SK-N-SH (cell line): ENCODE measurements at regions not wholly inside any gene's neighbourhood (a gene's known extent, or its start where the extent isn't known, plus 50 kb on each side); places are given as distances from the start of the nearest gene placed in this dataset.

Source experiments
- CTCF ChIA-PET: fragments of 300-600, 350-600 bp; formaldehyde crosslinking; extraction: SDS; loops from one replicate; lab custom pipeline; 2021; lab: Yijun Ruan, JAX
- POLR2A ChIA-PET: fragments of 350-600 bp; sonication (Branson Sonifier 250); formaldehyde crosslinking; extraction: SDS; loops from one replicate; lab custom pipeline; 2020; ENCODE audit warnings: antibody characterized with exemption, inconsistent platforms; lab: Yijun Ruan, JAX
- DNase-seq: peaks from one replicate; pipeline ENCODE4 v3.0.0; 2012
- H2AFZ ChIP-seq: fragments of 200-600 bp; sonication (generic); 2 replicates; pipeline ENCODE4 v1.8.1; 2016; ENCODE audit warnings: antibody characterized with exemption, mild to moderate bottlenecking, low read depth
- H3F3A ChIP-seq: fragments of 200-600 bp; sonication (generic); replicated peaks from 2 replicates; pipeline ENCODE3; 2016; ENCODE audit warnings: antibody characterized with exemption, mild to moderate bottlenecking; ENCODE audit not compliant: insufficient read depth
- H3K27ac ChIP-seq, 2 experiments: fragments of 200-500 bp in 1 of 2; fragments of 200-600 bp in 1 of 2; sonication (Bioruptor generic) in 1 of 2; sonication (generic), shearing (Covaris generic) in 1 of 2; 2 replicates each; pipeline versions ENCODE4 v1.5.1 to v1.6.1; 2014 to 2016; ENCODE audit warnings: low read depth in 2 of 2, inconsistent platforms in 1 of 2, low read length in 1 of 2, mild to moderate bottlenecking in 1 of 2, mixed read lengths in 1 of 2
- H3K27me3 ChIP-seq: fragments of 200-600 bp; sonication (generic), shearing (Covaris generic); 2 replicates; pipeline ENCODE4 v1.6.1; 2016; ENCODE audit warnings: mixed run types; ENCODE audit not compliant: insufficient read depth
- H3K36me3 ChIP-seq, 2 experiments: fragments of 200-500 bp in 1 of 2; fragments of 200-600 bp in 1 of 2; sonication (Bioruptor generic) in 1 of 2; sonication (generic) in 1 of 2; replicated peaks in 1 of 2; 2 replicates each; pipeline versions ENCODE3 to v1.5.1; 2014 to 2016; ENCODE audit warnings: low read length in 1 of 2, mild to moderate bottlenecking in 1 of 2; ENCODE audit not compliant: insufficient read depth in 2 of 2, control insufficient read depth in 1 of 2
- H3K4me1 ChIP-seq, 2 experiments: fragments of 200-500 bp in 1 of 2; fragments of 200-600 bp in 1 of 2; sonication (Bioruptor generic) in 1 of 2; sonication (generic), shearing (Covaris generic) in 1 of 2; 2 replicates each; pipeline versions ENCODE4 v1.5.1 to v1.6.1; 2014 to 2016; ENCODE audit warnings: low read depth in 1 of 2, low read length in 1 of 2, mixed run types in 1 of 2; ENCODE audit not compliant: insufficient read depth in 2 of 2, control insufficient read depth in 1 of 2
- H3K4me2 ChIP-seq: fragments of 200-600 bp; sonication (generic), shearing (Covaris generic); 2 replicates; pipeline ENCODE4 v1.6.1; 2017; ENCODE audit warnings: mixed run types
- H3K4me3 ChIP-seq, 2 experiments: fragments of 200-500 bp in 1 of 2; fragments of 200-600 bp in 1 of 2; sonication (Bioruptor generic) in 1 of 2; sonication (generic), shearing (Covaris generic) in 1 of 2; 2 replicates each; pipeline versions ENCODE4 v1.5.1 to v1.8.1; 2014 to 2016; ENCODE audit warnings: low read depth in 2 of 2, inconsistent platforms in 1 of 2, low read length in 1 of 2, mild to moderate bottlenecking in 1 of 2, mixed read lengths in 1 of 2, moderate library complexity in 1 of 2
- H3K79me2 ChIP-seq: fragments of 200-600 bp; sonication (generic); 2 replicates; pipeline ENCODE4 v1.8.1; 2017; ENCODE audit warnings: mild to moderate bottlenecking; ENCODE audit not compliant: insufficient read depth
- H3K9ac ChIP-seq: fragments of 200-600 bp; sonication (generic); 2 replicates; pipeline ENCODE4 v1.6.1; 2017; ENCODE audit warnings: mixed run types
- H3K9me2 ChIP-seq: fragments of 200-600 bp; sonication (generic); 2 replicates; pipeline ENCODE4 v1.6.1; 2017; ENCODE audit warnings: mixed run types
- H3K9me3 ChIP-seq: fragments of 200-600 bp; sonication (generic); 2 replicates; pipeline ENCODE4 v1.6.1; 2017; ENCODE audit warnings: mixed run types, mild to moderate bottlenecking, moderate library complexity
- H4K20me1 ChIP-seq: fragments of 200-600 bp; sonication (generic); 2 replicates; pipeline ENCODE4 v1.6.1; 2017; ENCODE audit warnings: mild to moderate bottlenecking, mixed run types; ENCODE audit not compliant: insufficient read depth
- FOXJ3 ChIP-seq: sonication (generic); formaldehyde crosslinking; IDR thresholded peaks from 2 replicates; pipeline ENCODE4 v1.5.1; 2020; ENCODE audit warnings: mild to moderate bottlenecking, missing genetic modification reagents
- GATA2 ChIP-seq: sonication (generic); formaldehyde crosslinking; IDR thresholded peaks from 2 replicates; pipeline ENCODE4 v1.5.0; 2020; ENCODE audit warnings: mild to moderate bottlenecking, missing genetic modification reagents
- JUND ChIP-seq: IDR thresholded peaks from 2 replicates; pipeline ENCODE4 v1.4.0; 2012
- MEF2A ChIP-seq: IDR thresholded peaks from 2 replicates; pipeline ENCODE4 v1.4.0; 2012; ENCODE audit warnings: low read depth, borderline replicate concordance
- NRF1 ChIP-seq: IDR thresholded peaks from 2 replicates; pipeline ENCODE4 v1.6.1; 2012; ENCODE audit warnings: low read depth, mild to moderate bottlenecking, low read length
- RFX5 ChIP-seq: IDR thresholded peaks from 2 replicates; pipeline ENCODE4 v1.6.1; 2012; ENCODE audit warnings: mild to moderate bottlenecking, improper control_type of control experiment, low read length
- TCF12 ChIP-seq: IDR thresholded peaks from 2 replicates; pipeline ENCODE4 v1.4.0; 2012
- TEAD4 ChIP-seq: IDR thresholded peaks from 2 replicates; pipeline ENCODE4 v1.4.0; 2012; ENCODE audit warnings: mild to moderate bottlenecking, borderline replicate concordance; ENCODE audit not compliant: insufficient read depth
- YY1 ChIP-seq: IDR thresholded peaks from 2 replicates; pipeline ENCODE4 v1.4.0; 2012; ENCODE audit warnings: low read depth, mild to moderate bottlenecking
- WGBS: methylation state at CpG from one replicate; pipeline ENCODE4 v1.1.6; 2017; ENCODE audit warnings: low lambda C conversion rate; 5-methylcytosine and 5-hydroxymethylcytosine counted together
- TF ChIP-seq, protein P1 (sequence below): IDR thresholded peaks from 2 replicates; pipeline ENCODE4; 2012
- TF ChIP-seq, protein P2 (sequence below): IDR thresholded peaks from 2 replicates; pipeline ENCODE4 v1.4.0; 2012; ENCODE audit warnings: low read depth, borderline replicate concordance
- TF ChIP-seq, protein P3 (sequence below): fragments of 150-350 bp; IDR thresholded peaks from 2 replicates; pipeline ENCODE4 v1.6.1; 2016; ENCODE audit warnings: mild to moderate bottlenecking, low read depth, low read length
- TF ChIP-seq, protein P4 (sequence below): IDR thresholded peaks from 2 replicates; pipeline ENCODE4 v1.4.0; 2012; ENCODE audit warnings: low read depth

- H3K36me3 ChIP-seq: no peaks in the 10 kb centered on the region
- WGBS: 77% methylated on average over 1 of the region's 1 CpG
- no peak overlapping the region for H3K27ac ChIP-seq
- H3K9me3 ChIP-seq: no peaks in the 10 kb centered on the region
- ChIA-PET CTCF (interaction anchor here (0.7 kb wide), 1 partner anchor 11 kb away, joined by 3 read pairs; no protein-coding TSS in a partner anchor), POLR2A (no interaction called here)
- H3K9me2 ChIP-seq: no peaks in the 10 kb centered on the region
- H4K20me1 ChIP-seq: no peaks in the 10 kb centered on the region
- H3K9ac ChIP-seq: no peak overlapping the region
- no peak overlapping the region for H3K4me3 ChIP-seq
- H2AFZ ChIP-seq: no peak overlapping the region
- TF ChIP-seq RFX5: no peak
- no peak for TF ChIP-seq MEF2A
- TF ChIP-seq, protein P1, sequence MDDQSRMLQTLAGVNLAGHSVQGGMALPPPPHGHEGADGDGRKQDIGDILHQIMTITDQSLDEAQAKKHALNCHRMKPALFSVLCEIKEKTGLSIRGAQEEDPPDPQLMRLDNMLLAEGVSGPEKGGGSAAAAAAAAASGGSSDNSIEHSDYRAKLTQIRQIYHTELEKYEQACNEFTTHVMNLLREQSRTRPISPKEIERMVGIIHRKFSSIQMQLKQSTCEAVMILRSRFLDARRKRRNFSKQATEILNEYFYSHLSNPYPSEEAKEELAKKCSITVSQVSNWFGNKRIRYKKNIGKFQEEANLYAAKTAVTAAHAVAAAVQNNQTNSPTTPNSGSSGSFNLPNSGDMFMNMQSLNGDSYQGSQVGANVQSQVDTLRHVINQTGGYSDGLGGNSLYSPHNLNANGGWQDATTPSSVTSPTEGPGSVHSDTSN: no peak
- TF ChIP-seq YY1: no peak
- TF ChIP-seq JUND: no peak
- no peak for TF ChIP-seq NRF1
- no peak for TF ChIP-seq TCF12
- TF ChIP-seq, all 33 proteins: peak for 0
- no peaks in the 10 kb centered on the region; a peak in 1 of 4 replicates for H3K4me1 ChIP-seq
- no peak overlapping the region for H3K4me2 ChIP-seq
- H3K27me3 ChIP-seq: no peaks in the 10 kb centered on the region
- no peaks in the 10 kb centered on the region for H3F3A ChIP-seq
- DNase-seq: no peak
- no peaks in the 10 kb centered on the region for H3K79me2 ChIP-seq
These were observed 191.0 kb downstream of the HNMT start for GRCh38 chr2:138155304-138155703.

DNA sequence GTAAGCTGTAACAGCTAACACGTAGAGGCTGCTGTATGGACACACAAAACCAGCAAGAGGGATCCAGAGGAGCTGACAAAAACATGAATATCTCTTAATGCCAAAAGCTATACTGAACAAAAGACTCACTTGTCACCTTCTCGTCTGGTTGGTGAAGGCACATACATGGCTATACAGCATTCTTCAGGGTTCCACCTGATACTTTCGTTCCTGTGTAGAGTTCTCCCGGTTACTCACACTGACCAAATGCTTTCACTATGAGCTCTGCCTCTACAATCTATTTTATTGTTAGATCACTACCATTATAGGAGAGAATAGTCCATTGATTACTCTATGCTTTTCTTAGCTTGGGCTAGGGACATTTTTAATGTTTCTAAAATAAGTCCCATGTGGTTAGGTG lies 193.1 kb downstream of the HNMT start:
- Histone ChIP-seq H4K20me1 (no peaks in the 10 kb centered on the region), H2AFZ (no peak overlapping the region), H3K27ac (no peak overlapping the region), H3K9ac (no peak overlapping the region), H3K27me3 (no peaks in the 10 kb centered on the region), H3K79me2 (no peaks in the 10 kb centered on the region), H3K36me3 (no peaks in the 10 kb centered on the region), H3K4me1 (no peaks in the 10 kb centered on the region; a peak in 1 of 4 replicates), H3K4me3 (no peak overlapping the region), H3K9me2 (no peaks in the 10 kb centered on the region), H3K4me2 (no peak overlapping the region), H3F3A (no peaks in the 10 kb centered on the region), H3K9me3 (no peaks in the 10 kb centered on the region)
- ChIA-PET POLR2A (no interaction called here), CTCF (no interaction called here)
- no peak for DNase-seq
- TF ChIP-seq, protein P2, sequence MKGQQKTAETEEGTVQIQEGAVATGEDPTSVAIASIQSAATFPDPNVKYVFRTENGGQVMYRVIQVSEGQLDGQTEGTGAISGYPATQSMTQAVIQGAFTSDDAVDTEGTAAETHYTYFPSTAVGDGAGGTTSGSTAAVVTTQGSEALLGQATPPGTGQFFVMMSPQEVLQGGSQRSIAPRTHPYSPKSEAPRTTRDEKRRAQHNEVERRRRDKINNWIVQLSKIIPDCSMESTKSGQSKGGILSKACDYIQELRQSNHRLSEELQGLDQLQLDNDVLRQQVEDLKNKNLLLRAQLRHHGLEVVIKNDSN: no peak
- TF ChIP-seq, protein P1: no peak
- WGBS: 91% methylated on average over 4 of the region's 4 CpGs

DNA sequence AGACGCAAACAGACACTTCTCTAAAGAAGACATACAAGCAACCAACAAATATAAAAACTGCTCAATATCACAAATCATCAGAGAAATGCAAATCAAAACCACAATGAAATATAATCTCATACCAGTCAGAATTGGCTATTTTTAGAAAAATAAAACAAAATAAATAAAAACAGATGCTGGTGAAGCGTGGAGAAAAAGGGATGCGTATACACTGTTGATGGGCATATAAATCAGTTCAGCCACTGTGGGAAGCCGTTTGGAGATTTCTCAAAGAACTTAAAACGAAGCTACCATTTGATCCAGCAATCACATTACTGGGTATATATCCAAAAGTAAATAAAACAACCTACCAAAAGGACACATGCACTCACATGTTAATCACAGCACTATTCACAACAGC lies 206.2 kb downstream of the HNMT start:
- H3K79me2 ChIP-seq: no peaks in the 10 kb centered on the region
- peaks cover 0 to 2% of the 10 kb centered on the region in 2 experiments; a peak in 2 of 4 replicates for H3K4me1 ChIP-seq
- TF ChIP-seq TEAD4 (no peak), FOXJ3 (CRISPR knock-in tag) (no peak), GATA2 (no peak)
- TF ChIP-seq, protein P2: no peak
- TF ChIP-seq, protein P3, sequence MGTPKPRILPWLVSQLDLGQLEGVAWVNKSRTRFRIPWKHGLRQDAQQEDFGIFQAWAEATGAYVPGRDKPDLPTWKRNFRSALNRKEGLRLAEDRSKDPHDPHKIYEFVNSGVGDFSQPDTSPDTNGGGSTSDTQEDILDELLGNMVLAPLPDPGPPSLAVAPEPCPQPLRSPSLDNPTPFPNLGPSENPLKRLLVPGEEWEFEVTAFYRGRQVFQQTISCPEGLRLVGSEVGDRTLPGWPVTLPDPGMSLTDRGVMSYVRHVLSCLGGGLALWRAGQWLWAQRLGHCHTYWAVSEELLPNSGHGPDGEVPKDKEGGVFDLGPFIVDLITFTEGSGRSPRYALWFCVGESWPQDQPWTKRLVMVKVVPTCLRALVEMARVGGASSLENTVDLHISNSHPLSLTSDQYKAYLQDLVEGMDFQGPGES: no peak
- TF ChIP-seq, protein P4, sequence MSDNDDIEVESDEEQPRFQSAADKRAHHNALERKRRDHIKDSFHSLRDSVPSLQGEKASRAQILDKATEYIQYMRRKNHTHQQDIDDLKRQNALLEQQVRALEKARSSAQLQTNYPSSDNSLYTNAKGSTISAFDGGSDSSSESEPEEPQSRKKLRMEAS: no peak
- TF ChIP-seq, all 33 proteins: peak for 0
- no peak for DNase-seq
- Histone ChIP-seq H3K27me3 (no peaks in the 10 kb centered on the region), H3K9me2 (no peaks in the 10 kb centered on the region), H3K4me2 (no peak overlapping the region), H4K20me1 (no peaks in the 10 kb centered on the region), H3K9ac (no peak overlapping the region), H3K9me3 (no peaks in the 10 kb centered on the region), H3K36me3 (no peaks in the 10 kb centered on the region), H3K27ac (no peak overlapping the region), H3F3A (no peaks in the 10 kb centered on the region), H3K4me3 (no peak overlapping the region), H2AFZ (no peak overlapping the region)
- POLR2A ChIA-PET: no interaction called here
- WGBS: 59% methylated on average over 5 of the region's 5 CpGs
- CTCF ChIA-PET: no interaction called here
